ENCODE measurements at regions not wholly inside any gene's neighbourhood (a gene's known extent, or its start where the extent isn't known, plus 50 kb on each side); places are given as distances from the start of the nearest gene placed in this dataset.

- TF ChIP-seq ZNF609 (CRISPR knock-in tag; IDR thresholded peaks at IDR 0.05; ENCODE audit: borderline replicate concordance): no peak
- TF ChIP-seq POLR2AphosphoS5 (IDR thresholded peaks at IDR 0.05; ENCODE audit: low read depth, low read length): no peak
- TF ChIP-seq SIX1 (CRISPR knock-in tag; IDR thresholded peaks at IDR 0.05; ENCODE audit: borderline replicate concordance): no peak
- no peak for TF ChIP-seq ZNF740 (CRISPR knock-in tag; IDR thresholded peaks at IDR 0.05)
- no peak for TF ChIP-seq ZNF383 (CRISPR knock-in tag; IDR thresholded peaks at IDR 0.05; ENCODE audit: borderline replicate concordance)
Measured at GRCh38 chr22:25386538-25386884, 167.1 kb downstream of the CRYBB2 start.

Measured in HepG2 (cell line).